ENCODE measurements at regions not wholly inside any gene's neighbourhood (a gene's known extent, or its start where the extent isn't known, plus 50 kb on each side); places are given as distances from the start of the nearest gene placed in this dataset.

- Mint-ChIP-seq H3K9me3 (ENCODE audit: unreplicated experiment) (no peaks in the 10 kb centered on the region), H3K4me1 (ENCODE audit: low read depth, unreplicated experiment) (no peaks in the 10 kb centered on the region), H3K27ac (ENCODE audit: unreplicated experiment) (no peak overlapping the region), H3K4me3 (ENCODE audit: unreplicated experiment) (no peak overlapping the region), H3K36me3 (ENCODE audit: insufficient read depth, unreplicated experiment) (no peaks in the 10 kb centered on the region), H3K27me3 (ENCODE audit: insufficient read depth, unreplicated experiment) (peaks cover 12% of the 10 kb centered on the region)
- TF ChIP-seq, protein P1, sequence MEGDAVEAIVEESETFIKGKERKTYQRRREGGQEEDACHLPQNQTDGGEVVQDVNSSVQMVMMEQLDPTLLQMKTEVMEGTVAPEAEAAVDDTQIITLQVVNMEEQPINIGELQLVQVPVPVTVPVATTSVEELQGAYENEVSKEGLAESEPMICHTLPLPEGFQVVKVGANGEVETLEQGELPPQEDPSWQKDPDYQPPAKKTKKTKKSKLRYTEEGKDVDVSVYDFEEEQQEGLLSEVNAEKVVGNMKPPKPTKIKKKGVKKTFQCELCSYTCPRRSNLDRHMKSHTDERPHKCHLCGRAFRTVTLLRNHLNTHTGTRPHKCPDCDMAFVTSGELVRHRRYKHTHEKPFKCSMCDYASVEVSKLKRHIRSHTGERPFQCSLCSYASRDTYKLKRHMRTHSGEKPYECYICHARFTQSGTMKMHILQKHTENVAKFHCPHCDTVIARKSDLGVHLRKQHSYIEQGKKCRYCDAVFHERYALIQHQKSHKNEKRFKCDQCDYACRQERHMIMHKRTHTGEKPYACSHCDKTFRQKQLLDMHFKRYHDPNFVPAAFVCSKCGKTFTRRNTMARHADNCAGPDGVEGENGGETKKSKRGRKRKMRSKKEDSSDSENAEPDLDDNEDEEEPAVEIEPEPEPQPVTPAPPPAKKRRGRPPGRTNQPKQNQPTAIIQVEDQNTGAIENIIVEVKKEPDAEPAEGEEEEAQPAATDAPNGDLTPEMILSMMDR (IDR thresholded peaks at IDR 0.05; ENCODE audit: insufficient read depth in 1 of 2, low read depth in 1 of 2, low read length in 1 of 2, severe bottlenecking in 1 of 2, unreplicated experiment in 1 of 2), result no peak
- ChIA-PET CTCF (no interaction called here), POLR2A (no interaction called here)
- DNase-seq, result no peak
- intact Hi-C loops (cut with micrococcal nuclease; ENCODE audit: unreplicated experiment), result no loop called here
- Histone ChIP-seq H3K4me1 (no peaks in the 10 kb centered on the region), H3K4me3 (ENCODE audit: low read depth, low read length) (no peak overlapping the region), H3K36me3 (ENCODE audit: control insufficient read depth, insufficient read depth, low read length) (no peaks in the 10 kb centered on the region), H3K27me3 (replicated peaks; ENCODE audit: control insufficient read depth, insufficient read depth, low read length) (no peaks in the 10 kb centered on the region), H3K9me3 (no peaks in the 10 kb centered on the region)
- no TSS peak for BruUV-seq (replicated peaks)
These were observed 61.7 kb downstream of the SCN11A start for GRCh38 chr3:38989917-38990510.

DNA sequence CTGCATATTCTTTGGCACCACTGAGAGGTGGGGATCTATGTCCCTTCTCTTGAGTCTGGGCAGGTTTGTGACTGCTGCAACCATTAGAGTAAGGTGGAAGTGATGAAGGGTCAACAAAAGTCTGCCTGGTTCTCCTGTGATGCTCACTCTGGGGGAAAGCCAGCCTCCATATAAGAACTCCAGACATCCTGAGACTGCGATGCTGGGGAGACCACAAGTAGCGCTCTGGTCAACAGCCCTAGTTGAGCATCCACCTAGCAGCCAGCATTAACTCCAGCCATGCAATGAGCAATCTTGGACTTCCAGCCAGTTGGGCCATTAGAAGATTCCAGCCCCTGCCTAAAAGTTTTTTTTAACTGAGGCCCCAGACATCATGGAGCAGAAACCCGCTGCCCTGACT is 62.8 kb downstream of the SCN11A start:
- TF ChIP-seq, protein P1 (IDR thresholded peaks at IDR 0.05; ENCODE audit: insufficient read depth in 1 of 2, low read depth in 1 of 2, low read length in 1 of 2, severe bottlenecking in 1 of 2, unreplicated experiment in 1 of 2), result no peak
- no peak for DNase-seq
- Mint-ChIP-seq H3K9me3 (ENCODE audit: unreplicated experiment) (no peaks in the 10 kb centered on the region), H3K36me3 (ENCODE audit: insufficient read depth, unreplicated experiment) (no peaks in the 10 kb centered on the region), H3K4me1 (ENCODE audit: low read depth, unreplicated experiment) (no peaks in the 10 kb centered on the region), H3K4me3 (ENCODE audit: unreplicated experiment) (no peak overlapping the region), H3K27ac (ENCODE audit: unreplicated experiment) (no peak overlapping the region), H3K27me3 (ENCODE audit: insufficient read depth, unreplicated experiment) (peaks cover 14% of the 10 kb centered on the region)
- intact Hi-C loops (cut with micrococcal nuclease; ENCODE audit: unreplicated experiment), result no loop called here
- no TSS peak for BruUV-seq (replicated peaks)
- no peaks in the 10 kb centered on the region for H3K27me3 ChIP-seq (replicated peaks; ENCODE audit: control insufficient read depth, insufficient read depth, low read length)
- ChIA-PET POLR2A (no interaction called here), CTCF (no interaction called here)
- no peak overlapping the region for H3K4me3 ChIP-seq (ENCODE audit: low read depth, low read length)
- H3K4me1 ChIP-seq, result no peaks in the 10 kb centered on the region
- H3K36me3 ChIP-seq (ENCODE audit: control insufficient read depth, insufficient read depth, low read length), result no peaks in the 10 kb centered on the region
- no peaks in the 10 kb centered on the region for H3K9me3 ChIP-seq

DNA sequence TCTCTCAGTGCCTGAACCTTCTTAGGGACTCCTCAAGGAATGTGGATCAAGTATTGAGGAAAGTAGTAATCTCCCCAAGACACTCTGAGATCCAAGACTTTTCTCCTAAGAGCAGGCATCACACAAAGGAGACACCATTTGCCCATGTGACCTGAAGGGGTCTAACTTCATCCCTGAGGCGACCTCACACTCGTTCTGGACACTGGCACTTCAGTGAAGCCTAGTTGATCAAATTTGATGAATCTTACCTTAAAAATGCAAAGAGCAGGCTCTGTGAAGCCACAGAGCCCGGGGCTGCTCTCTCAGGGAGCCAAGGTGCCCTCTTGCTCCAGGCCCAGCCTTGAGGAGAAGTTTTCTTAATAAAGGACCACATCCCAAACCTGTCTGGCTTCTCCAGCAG is 64.3 kb downstream of the SCN11A start:
- Mint-ChIP-seq H3K36me3 (ENCODE audit: insufficient read depth, unreplicated experiment) (no peaks in the 10 kb centered on the region), H3K27ac (ENCODE audit: unreplicated experiment) (no peak overlapping the region), H3K9me3 (ENCODE audit: unreplicated experiment) (no peaks in the 10 kb centered on the region), H3K27me3 (ENCODE audit: insufficient read depth, unreplicated experiment) (peaks cover 10% of the 10 kb centered on the region), H3K4me1 (ENCODE audit: low read depth, unreplicated experiment) (no peaks in the 10 kb centered on the region), H3K4me3 (ENCODE audit: unreplicated experiment) (no peak overlapping the region)
- intact Hi-C loops (cut with micrococcal nuclease; ENCODE audit: unreplicated experiment), result no loop called here
- TF ChIP-seq, protein P1 (IDR thresholded peaks at IDR 0.05; ENCODE audit: insufficient read depth in 1 of 2, low read depth in 1 of 2, low read length in 1 of 2, severe bottlenecking in 1 of 2, unreplicated experiment in 1 of 2), result no peak
- Histone ChIP-seq H3K4me3 (ENCODE audit: low read depth, low read length) (no peak overlapping the region), H3K36me3 (ENCODE audit: control insufficient read depth, insufficient read depth, low read length) (no peaks in the 10 kb centered on the region), H3K27me3 (replicated peaks; ENCODE audit: control insufficient read depth, insufficient read depth, low read length) (no peaks in the 10 kb centered on the region), H3K4me1 (no peaks in the 10 kb centered on the region), H3K9me3 (no peaks in the 10 kb centered on the region)
- BruUV-seq (replicated peaks), result no TSS peak
- ChIA-PET POLR2A (no interaction called here), CTCF (interaction anchor here (1.2 kb wide), 1 partner anchor 12 kb away, joined by 4 read pairs; no protein-coding TSS in a partner anchor)
- no peak for DNase-seq
